ENCODE measurements at regions not wholly inside any gene's neighbourhood (a gene's known extent, or its start where the extent isn't known, plus 50 kb on each side); places are given as distances from the start of the nearest gene placed in this dataset.
"Not testable (repeated sequence)": the region's sequence is repeated elsewhere in the genome, so short reads cannot be mapped to it uniquely, and the experiment has no call there.

DNA sequence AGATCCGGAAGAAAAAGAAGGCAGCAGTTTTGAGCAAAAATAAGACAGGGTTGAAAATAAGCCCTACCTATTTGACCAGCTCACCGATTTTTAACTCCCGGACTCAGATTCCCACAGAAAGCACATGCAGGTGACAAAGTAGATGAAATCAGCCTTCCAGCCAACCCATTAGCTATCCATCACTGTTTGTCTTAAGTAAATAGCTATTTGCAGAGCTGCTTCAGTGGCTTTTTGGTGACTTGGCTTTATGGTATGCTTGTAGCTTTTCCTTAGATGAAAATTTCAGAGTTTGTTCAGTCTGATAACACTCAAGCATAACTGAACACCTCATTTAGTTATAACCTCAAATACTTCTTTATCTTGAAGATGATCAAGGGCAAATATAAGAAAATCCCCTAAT lies 192.6 kb downstream of the HIPK3 start:
- Histone ChIP-seq H3K27me3 (ENCODE audit: low read depth) (peaks cover 3% of the 10 kb centered on the region; the same call in 1 of the 2 replicates), H3K4me1 (no peaks in the 10 kb centered on the region), H3K9me3 (no peaks in the 10 kb centered on the region), H3K36me3 (replicated peaks) (no peaks in the 10 kb centered on the region), H3K4me3 (no peak overlapping the region)
- no peak for DNase-seq (ENCODE audit: low spot score in 2 of 2)
- in situ Hi-C loops (cut with MboI; ENCODE audit: low sequenced_read_pairs): no loop called here

DNA sequence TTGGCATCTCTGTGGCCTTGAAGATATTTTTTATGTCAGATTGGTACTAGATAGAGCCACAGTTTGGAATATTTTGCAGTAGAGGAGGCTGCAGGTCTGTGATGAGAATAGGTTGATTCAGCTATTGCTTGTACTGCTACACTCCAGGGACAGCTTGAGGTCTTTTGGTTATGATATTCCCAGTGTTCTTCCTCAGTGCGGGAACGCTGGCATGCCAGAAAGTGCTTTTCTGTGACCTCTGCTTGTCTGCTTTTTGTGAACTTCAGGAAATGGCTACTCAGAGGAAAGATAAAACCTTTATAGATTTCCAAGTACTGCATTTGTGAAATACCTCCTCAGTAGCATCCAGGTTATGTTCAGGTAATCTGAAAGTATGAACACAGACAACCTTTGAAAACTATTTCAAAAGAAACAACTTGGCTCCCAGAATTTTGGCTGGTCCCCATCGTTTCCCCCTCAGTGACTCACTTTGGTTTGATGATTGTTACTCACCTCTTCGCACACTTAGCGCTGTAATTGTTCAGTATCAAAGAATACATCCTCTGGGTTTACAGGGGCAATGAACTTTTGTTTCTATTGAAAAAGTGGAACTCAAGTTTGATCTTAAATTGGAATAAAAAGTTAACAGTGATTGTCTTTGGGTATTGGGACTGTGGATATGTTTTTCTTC lies 191.4 kb downstream of the HIPK3 start:
- DNase-seq (ENCODE audit: low spot score in 2 of 2): no peak
- Histone ChIP-seq H3K27me3 (ENCODE audit: low read depth) (peaks cover under 1% of the 10 kb centered on the region; the same call in 1 of the 2 replicates), H3K4me3 (no peak overlapping the region), H3K4me1 (0 out of 2 replicates have a peak, but pooled peaks cover 3% of the 10 kb centered on the region), H3K9me3 (no peaks in the 10 kb centered on the region), H3K36me3 (replicated peaks) (no peaks in the 10 kb centered on the region)
- in situ Hi-C loops (cut with MboI; ENCODE audit: low sequenced_read_pairs): no loop called here

- H3K9me3 ChIP-seq: no peaks in the 10 kb centered on the region
- H3K4me1 ChIP-seq: 0 out of 2 replicates have a peak, but pooled peaks cover 3% of the 10 kb centered on the region
- no peak overlapping the region for H3K4me3 ChIP-seq
- in situ Hi-C loops (cut with MboI; ENCODE audit: low sequenced_read_pairs): no loop called here
- DNase-seq (ENCODE audit: low spot score in 2 of 2): no peak
- no peaks in the 10 kb centered on the region for H3K36me3 ChIP-seq (replicated peaks)
- no peaks in the 10 kb centered on the region for H3K27me3 ChIP-seq (ENCODE audit: low read depth)
Observed at GRCh38 chr11:33445761-33446161, 188.6 kb downstream of the HIPK3 start.

DNA sequence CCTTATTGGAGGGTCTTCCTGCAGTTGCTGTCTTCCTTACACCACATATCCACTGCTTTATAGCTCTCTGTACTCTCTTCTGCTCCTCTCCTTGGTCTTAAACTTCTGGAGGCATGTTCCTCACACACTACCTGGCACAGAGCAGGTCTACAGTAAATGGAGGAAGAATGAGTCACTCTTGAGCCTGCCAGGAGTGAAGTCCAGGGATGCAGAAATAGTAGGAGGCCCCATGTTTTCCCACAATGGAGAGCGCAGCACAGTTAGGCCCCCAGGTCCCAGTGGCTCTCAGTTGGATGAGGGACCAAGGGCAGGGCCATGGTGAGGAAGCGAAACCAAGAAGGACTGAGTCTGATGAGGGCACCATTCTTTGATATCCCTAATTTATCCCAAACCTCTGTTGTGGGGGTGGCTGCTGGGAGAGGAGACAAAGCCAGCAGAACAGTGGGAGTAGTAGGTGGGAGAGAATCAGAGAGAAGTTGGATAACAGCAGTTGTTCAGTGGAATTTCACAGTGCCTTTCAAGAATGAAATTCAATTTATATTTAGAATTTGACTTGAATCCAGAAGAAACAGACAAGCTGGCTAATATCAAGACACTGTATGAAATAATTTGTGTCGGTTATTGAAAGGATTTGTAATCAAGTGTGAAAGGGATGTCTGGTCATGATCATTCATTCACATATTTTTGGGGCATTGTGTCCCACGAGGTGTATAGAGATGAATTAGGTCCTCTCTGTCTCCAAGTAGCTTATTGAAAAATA lies 187.8 kb downstream of the HIPK3 start:
- DNase-seq (ENCODE audit: low spot score in 2 of 2): no peak
- H3K36me3 ChIP-seq (replicated peaks): no peaks in the 10 kb centered on the region
- no peaks in the 10 kb centered on the region for H3K27me3 ChIP-seq (ENCODE audit: low read depth)
- no peak overlapping the region for H3K4me3 ChIP-seq
- H3K9me3 ChIP-seq: no peaks in the 10 kb centered on the region
- in situ Hi-C loops (cut with MboI; ENCODE audit: low sequenced_read_pairs): no loop called here
- 0 out of 2 replicates have a peak, but pooled peaks cover 3% of the 10 kb centered on the region for H3K4me1 ChIP-seq

DNA sequence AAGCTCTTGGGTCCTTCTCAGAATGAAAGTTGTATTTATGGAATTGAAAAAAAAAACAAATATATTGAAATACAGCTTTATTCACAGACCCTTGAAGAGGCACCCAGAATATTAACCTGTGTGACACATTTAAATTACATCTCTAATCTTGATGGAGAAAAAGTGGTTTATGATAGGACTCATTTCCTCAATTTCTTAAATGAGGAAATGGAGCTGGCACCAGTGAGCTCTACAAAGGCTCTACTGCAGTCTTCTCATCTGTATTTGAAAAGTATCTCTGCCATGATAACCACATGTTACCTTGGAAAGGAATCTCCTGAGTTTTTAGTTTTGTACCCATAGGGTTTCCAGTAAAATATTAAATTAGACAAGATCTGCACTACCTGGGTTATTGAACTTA lies 186.5 kb downstream of the HIPK3 start:
- Histone ChIP-seq H3K9me3 (no peaks in the 10 kb centered on the region), H3K4me1 (0 out of 2 replicates have a peak, but pooled peaks cover 3% of the 10 kb centered on the region), H3K4me3 (no peak overlapping the region), H3K27me3 (ENCODE audit: low read depth) (no peaks in the 10 kb centered on the region), H3K36me3 (replicated peaks) (no peaks in the 10 kb centered on the region)
- in situ Hi-C loops (cut with MboI; ENCODE audit: low sequenced_read_pairs): no loop called here
- no peak for DNase-seq (ENCODE audit: low spot score in 2 of 2)

DNA sequence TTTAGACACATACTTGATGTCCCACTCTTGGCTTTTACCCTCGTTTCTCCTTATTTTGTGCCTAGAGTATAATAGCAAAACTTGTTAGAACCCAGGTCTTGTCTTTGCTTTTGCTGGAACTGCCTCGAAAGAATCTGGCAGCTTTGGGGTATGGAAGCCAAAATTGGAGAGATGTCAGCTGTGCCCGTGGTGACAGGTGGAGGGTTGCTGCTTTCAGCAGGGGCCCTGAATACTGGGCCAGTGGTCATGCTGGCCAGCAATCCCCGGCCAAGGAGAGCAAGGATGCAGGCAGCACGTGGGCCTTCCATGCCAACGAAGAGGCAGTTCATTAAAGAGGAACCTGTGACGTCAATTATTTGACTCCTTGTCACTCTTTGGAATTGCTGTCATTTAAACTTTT lies 181.1 kb downstream of the HIPK3 start:
- Histone ChIP-seq H3K4me1 (no peaks in the 10 kb centered on the region), H3K9me3 (peaks cover 2% of the 10 kb centered on the region; the same call in 1 of the 2 replicates), H3K27me3 (ENCODE audit: low read depth) (no peaks in the 10 kb centered on the region), H3K36me3 (replicated peaks) (no peaks in the 10 kb centered on the region), H3K4me3 (no peak overlapping the region)
- DNase-seq (ENCODE audit: low spot score in 2 of 2): no peak
- in situ Hi-C loops (cut with MboI; ENCODE audit: low sequenced_read_pairs): no loop called here

GRCh38 chr11:33437529-33437928 lies 180.3 kb downstream of the HIPK3 start:
- Histone ChIP-seq H3K4me3 (no peak overlapping the region), H3K9me3 (peaks cover 2% of the 10 kb centered on the region; the same call in 1 of the 2 replicates), H3K27me3 (ENCODE audit: low read depth) (no peaks in the 10 kb centered on the region), H3K36me3 (replicated peaks) (no peaks in the 10 kb centered on the region), H3K4me1 (no peaks in the 10 kb centered on the region)
- in situ Hi-C loops (cut with MboI; ENCODE audit: low sequenced_read_pairs): no loop called here
- no peak for DNase-seq (ENCODE audit: low spot score in 2 of 2)

- H3K9me3 ChIP-seq: peaks cover 2% of the 10 kb centered on the region; the same call in 1 of the 2 replicates
- in situ Hi-C loops (cut with MboI; ENCODE audit: low sequenced_read_pairs): no loop called here
- no peak for DNase-seq (ENCODE audit: low spot score in 2 of 2)
- no peaks in the 10 kb centered on the region for H3K27me3 ChIP-seq (ENCODE audit: low read depth)
- H3K4me3 ChIP-seq: no peak overlapping the region
- H3K4me1 ChIP-seq: no peaks in the 10 kb centered on the region
- no peaks in the 10 kb centered on the region for H3K36me3 ChIP-seq (replicated peaks)
Observed at GRCh38 chr11:33435216-33435615, 178.0 kb downstream of the HIPK3 start.

- in situ Hi-C loops (cut with MboI; ENCODE audit: low sequenced_read_pairs): no loop called here
- no peaks in the 10 kb centered on the region for H3K36me3 ChIP-seq (replicated peaks)
- H3K9me3 ChIP-seq: peaks cover 2% of the 10 kb centered on the region; the same call in 1 of the 2 replicates
- no peak overlapping the region for H3K4me3 ChIP-seq
- H3K27me3 ChIP-seq (ENCODE audit: low read depth): no peaks in the 10 kb centered on the region
- DNase-seq (ENCODE audit: low spot score in 2 of 2): no peak
- no peaks in the 10 kb centered on the region for H3K4me1 ChIP-seq
Observed at GRCh38 chr11:33434294-33434693, 177.1 kb downstream of the HIPK3 start.

- H3K9me3 ChIP-seq; H3K4me1 ChIP-seq; H3K27me3 ChIP-seq (ENCODE audit: low read depth); H3K4me3 ChIP-seq; DNase-seq (ENCODE audit: low spot score in 2 of 2); H3K36me3 ChIP-seq (replicated peaks); in situ Hi-C loops (cut with MboI; ENCODE audit: low sequenced_read_pairs): not testable (repeated sequence)
Observed at GRCh38 chr11:33428435-33428834, 171.3 kb downstream of the HIPK3 start.

DNA sequence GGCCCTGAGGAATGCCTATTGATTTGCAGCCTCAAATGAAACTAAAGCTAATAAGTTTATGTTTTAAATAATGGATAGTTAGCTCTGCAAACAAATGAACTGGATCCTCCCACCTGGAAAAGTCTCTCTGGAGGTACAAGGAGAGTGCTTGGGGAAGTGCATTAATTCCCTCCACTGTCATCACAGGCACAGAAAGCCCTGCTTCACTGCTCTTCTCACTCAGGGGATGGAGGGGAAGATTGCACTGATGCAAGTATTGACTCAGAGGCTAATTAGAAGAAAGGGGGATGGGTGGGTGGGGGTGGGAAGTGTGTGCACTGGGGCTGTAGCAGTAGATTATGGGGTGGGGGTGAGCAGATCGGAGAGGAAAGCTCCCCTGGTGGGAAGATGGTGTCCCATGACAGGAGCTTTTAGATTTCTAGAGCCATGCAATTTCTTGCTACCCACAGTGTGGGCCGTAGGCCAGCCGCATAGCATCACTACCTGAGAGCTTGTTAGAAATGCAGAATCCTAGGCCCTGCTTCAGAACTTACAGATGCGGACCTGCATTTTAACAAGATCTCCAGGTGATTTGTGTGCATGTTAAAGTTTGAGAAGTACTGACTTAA lies 163.9 kb downstream of the HIPK3 start:
- Histone ChIP-seq H3K4me1 (no peaks in the 10 kb centered on the region), H3K4me3 (no peak overlapping the region), H3K27me3 (ENCODE audit: low read depth) (peaks cover 9% of the 10 kb centered on the region), H3K9me3 (no peaks in the 10 kb centered on the region), H3K36me3 (replicated peaks) (no peaks in the 10 kb centered on the region)
- in situ Hi-C loops (cut with MboI; ENCODE audit: low sequenced_read_pairs): no loop called here
- no peak for DNase-seq (ENCODE audit: low spot score in 2 of 2)

DNA sequence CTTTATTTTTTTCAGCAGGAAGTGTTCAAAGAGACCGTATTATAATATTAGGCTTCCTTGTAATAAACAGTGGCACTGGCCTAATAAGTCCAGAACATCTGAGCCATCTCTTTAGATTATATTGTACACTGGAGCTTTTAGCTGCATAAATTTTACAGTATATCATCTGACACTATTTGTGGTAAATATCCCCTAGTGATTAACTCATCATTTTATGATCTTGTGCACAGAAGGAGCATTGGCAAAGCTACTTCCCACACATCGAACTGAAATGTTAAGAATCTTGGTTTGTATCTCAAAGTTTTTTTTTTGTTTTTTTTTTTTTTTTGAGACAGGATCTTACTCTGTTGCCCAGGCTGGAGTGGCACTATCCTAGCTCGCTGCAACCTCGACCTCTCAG lies 162.7 kb downstream of the HIPK3 start:
- H3K4me1 ChIP-seq: no peaks in the 10 kb centered on the region
- DNase-seq (ENCODE audit: low spot score in 2 of 2): no peak
- H3K9me3 ChIP-seq: no peaks in the 10 kb centered on the region
- H3K27me3 ChIP-seq (ENCODE audit: low read depth): peaks cover 9% of the 10 kb centered on the region
- in situ Hi-C loops (cut with MboI; ENCODE audit: low sequenced_read_pairs): no loop called here
- H3K4me3 ChIP-seq: no peak overlapping the region
- H3K36me3 ChIP-seq (replicated peaks): no peaks in the 10 kb centered on the region

GRCh38 chr11:33417121-33417520 lies 159.9 kb downstream of the HIPK3 start:
- in situ Hi-C loops (cut with MboI; ENCODE audit: low sequenced_read_pairs): no loop called here
- H3K27me3 ChIP-seq (ENCODE audit: low read depth): peaks cover 11% of the 10 kb centered on the region
- no peak overlapping the region for H3K4me3 ChIP-seq
- no peak for DNase-seq (ENCODE audit: low spot score in 2 of 2)
- H3K4me1 ChIP-seq: no peaks in the 10 kb centered on the region
- H3K36me3 ChIP-seq (replicated peaks): no peaks in the 10 kb centered on the region
- no peaks in the 10 kb centered on the region for H3K9me3 ChIP-seq

DNA sequence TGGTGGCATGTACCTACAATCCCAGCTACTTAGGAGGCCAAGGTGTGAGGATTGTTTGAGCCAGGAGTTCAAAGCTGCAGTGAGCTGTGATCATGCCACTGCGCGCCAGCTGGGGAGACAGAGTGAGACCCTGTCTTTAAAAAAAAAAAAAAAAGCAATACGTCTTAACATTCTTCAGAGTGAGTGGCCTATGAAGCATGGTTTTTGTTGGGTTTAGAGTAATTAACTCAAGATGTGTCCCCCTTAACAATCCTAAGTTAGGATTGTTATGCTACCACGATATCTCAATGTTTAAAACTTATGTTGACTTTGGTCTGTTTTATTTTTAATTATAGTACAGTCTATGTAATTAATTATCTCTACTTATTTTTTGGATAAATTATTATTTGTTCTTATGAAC lies 156.1 kb downstream of the HIPK3 start:
- in situ Hi-C loops (cut with MboI; ENCODE audit: low sequenced_read_pairs): no loop called here
- Histone ChIP-seq H3K27me3 (ENCODE audit: low read depth) (peaks cover 28% of the 10 kb centered on the region), H3K4me3 (no peak overlapping the region), H3K36me3 (replicated peaks) (no peaks in the 10 kb centered on the region), H3K9me3 (no peaks in the 10 kb centered on the region), H3K4me1 (no peaks in the 10 kb centered on the region)
- DNase-seq (ENCODE audit: low spot score in 2 of 2): no peak

All from HAP-1 (cell line).